HL-60 (cell line): ENCODE measurements at regions not wholly inside any gene's neighbourhood (a gene's known extent, or its start where the extent isn't known, plus 50 kb on each side); places are given as distances from the start of the nearest gene placed in this dataset.

Experiments
- CTCF ChIP-seq: IDR thresholded peaks from one replicate; pipeline ENCODE4 v1.5.1; 2011; ENCODE audit warnings: low read length, control low read depth, inconsistent platforms; ENCODE audit not compliant: insufficient read depth
- POLR2AphosphoS5 ChIP-seq: IDR thresholded peaks from 2 replicates; pipeline ENCODE4 v1.6.1; 2012; ENCODE audit warnings: low read depth
- TF ChIP-seq, protein P1 (sequence below): IDR thresholded peaks from 2 replicates; pipeline ENCODE4 v1.6.1; 2012; ENCODE audit warnings: low read depth; ENCODE audit not compliant: insufficient replicate concordance

DNA sequence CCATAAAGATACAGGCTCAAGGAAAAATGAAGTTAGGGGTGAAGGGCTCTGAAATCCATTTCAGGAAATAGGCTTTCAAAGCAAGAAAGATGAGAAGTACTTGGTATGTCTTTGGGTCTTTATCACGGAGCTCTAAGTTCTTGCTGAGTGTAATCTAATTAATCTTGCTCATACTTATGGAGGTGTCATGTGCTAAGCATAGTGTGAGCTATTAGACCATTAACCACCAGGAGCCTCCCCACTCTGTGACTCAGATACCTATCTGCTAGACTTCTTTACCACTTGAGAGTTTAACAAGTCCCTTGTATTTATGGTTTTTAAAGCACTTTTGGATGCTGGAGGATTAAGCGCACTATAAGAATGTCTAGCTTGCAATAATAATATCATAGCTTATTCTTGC is 678.7 kb downstream of the EPHA4 start:
- TF ChIP-seq, protein P1, sequence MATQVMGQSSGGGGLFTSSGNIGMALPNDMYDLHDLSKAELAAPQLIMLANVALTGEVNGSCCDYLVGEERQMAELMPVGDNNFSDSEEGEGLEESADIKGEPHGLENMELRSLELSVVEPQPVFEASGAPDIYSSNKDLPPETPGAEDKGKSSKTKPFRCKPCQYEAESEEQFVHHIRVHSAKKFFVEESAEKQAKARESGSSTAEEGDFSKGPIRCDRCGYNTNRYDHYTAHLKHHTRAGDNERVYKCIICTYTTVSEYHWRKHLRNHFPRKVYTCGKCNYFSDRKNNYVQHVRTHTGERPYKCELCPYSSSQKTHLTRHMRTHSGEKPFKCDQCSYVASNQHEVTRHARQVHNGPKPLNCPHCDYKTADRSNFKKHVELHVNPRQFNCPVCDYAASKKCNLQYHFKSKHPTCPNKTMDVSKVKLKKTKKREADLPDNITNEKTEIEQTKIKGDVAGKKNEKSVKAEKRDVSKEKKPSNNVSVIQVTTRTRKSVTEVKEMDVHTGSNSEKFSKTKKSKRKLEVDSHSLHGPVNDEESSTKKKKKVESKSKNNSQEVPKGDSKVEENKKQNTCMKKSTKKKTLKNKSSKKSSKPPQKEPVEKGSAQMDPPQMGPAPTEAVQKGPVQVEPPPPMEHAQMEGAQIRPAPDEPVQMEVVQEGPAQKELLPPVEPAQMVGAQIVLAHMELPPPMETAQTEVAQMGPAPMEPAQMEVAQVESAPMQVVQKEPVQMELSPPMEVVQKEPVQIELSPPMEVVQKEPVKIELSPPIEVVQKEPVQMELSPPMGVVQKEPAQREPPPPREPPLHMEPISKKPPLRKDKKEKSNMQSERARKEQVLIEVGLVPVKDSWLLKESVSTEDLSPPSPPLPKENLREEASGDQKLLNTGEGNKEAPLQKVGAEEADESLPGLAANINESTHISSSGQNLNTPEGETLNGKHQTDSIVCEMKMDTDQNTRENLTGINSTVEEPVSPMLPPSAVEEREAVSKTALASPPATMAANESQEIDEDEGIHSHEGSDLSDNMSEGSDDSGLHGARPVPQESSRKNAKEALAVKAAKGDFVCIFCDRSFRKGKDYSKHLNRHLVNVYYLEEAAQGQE, result no peak
- no peak for TF ChIP-seq CTCF
- no peak for TF ChIP-seq POLR2AphosphoS5
